ENCODE measurements at regions not wholly inside any gene's neighbourhood (a gene's known extent, or its start where the extent isn't known, plus 50 kb on each side); places are given as distances from the start of the nearest gene placed in this dataset.
A peak's percentile ranks its signal among the peaks of the same experiment; 100 is the strongest.

DNA sequence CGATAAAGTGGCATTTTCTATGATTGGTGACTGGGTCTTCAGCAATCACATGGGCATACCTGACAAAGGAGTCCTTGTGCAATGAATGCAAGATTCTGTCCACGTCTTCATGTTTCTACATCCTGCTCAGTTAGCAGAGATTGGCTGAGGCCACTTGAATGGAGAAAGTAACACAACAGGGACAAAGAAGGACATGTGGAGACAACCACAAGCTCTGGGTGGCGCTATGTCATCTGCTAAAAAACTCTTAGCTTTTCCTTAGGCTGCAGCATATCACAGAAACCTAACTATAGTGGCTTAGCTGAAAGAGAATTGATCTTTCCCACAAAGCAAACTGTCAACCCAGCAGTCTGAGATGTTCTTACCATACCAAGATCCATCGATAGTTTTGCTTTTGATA is 1109.7 kb downstream of the SOCS6 start:
- WGBS (ENCODE audit: low lambda C conversion rate, missing lambda C conversion rate), result 45% methylated on average over 4 of the region's 4 CpGs
- no peak overlapping the region for H3K4me3 ChIP-seq
- no peaks in the 10 kb centered on the region for H3K27me3 ChIP-seq
- TF ChIP-seq, protein P1, sequence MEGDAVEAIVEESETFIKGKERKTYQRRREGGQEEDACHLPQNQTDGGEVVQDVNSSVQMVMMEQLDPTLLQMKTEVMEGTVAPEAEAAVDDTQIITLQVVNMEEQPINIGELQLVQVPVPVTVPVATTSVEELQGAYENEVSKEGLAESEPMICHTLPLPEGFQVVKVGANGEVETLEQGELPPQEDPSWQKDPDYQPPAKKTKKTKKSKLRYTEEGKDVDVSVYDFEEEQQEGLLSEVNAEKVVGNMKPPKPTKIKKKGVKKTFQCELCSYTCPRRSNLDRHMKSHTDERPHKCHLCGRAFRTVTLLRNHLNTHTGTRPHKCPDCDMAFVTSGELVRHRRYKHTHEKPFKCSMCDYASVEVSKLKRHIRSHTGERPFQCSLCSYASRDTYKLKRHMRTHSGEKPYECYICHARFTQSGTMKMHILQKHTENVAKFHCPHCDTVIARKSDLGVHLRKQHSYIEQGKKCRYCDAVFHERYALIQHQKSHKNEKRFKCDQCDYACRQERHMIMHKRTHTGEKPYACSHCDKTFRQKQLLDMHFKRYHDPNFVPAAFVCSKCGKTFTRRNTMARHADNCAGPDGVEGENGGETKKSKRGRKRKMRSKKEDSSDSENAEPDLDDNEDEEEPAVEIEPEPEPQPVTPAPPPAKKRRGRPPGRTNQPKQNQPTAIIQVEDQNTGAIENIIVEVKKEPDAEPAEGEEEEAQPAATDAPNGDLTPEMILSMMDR (IDR thresholded peaks at IDR 0.05; ENCODE audit: poor library complexity), result peak; percentile 21
- TF ChIP-seq EZH2phosphoT487 (IDR thresholded peaks at IDR 0.05; ENCODE audit: low read depth, severe bottlenecking, unreplicated experiment), result no peak
- H3K4me1 ChIP-seq (ENCODE audit: insufficient read depth), result no peaks in the 10 kb centered on the region
- no peak overlapping the region for H3K27ac ChIP-seq
- no peaks in the 10 kb centered on the region for H4K20me1 ChIP-seq (ENCODE audit: insufficient read depth, poor library complexity, severe bottlenecking)
- peak; percentile 10 for DNase-seq (ENCODE audit: low spot score)
- H3K4me2 ChIP-seq, result no peak overlapping the region
- H3K36me3 ChIP-seq (replicated peaks; ENCODE audit: insufficient read depth, low read depth), result no peaks in the 10 kb centered on the region
- no peaks in the 10 kb centered on the region for H3K9me3 ChIP-seq (ENCODE audit: low read depth)
- H3K9me2 ChIP-seq (replicated peaks; ENCODE audit: insufficient read depth), result no peaks in the 10 kb centered on the region
- H3K79me2 ChIP-seq, result no peaks in the 10 kb centered on the region
- H2AFZ ChIP-seq, result no peak overlapping the region

DNA sequence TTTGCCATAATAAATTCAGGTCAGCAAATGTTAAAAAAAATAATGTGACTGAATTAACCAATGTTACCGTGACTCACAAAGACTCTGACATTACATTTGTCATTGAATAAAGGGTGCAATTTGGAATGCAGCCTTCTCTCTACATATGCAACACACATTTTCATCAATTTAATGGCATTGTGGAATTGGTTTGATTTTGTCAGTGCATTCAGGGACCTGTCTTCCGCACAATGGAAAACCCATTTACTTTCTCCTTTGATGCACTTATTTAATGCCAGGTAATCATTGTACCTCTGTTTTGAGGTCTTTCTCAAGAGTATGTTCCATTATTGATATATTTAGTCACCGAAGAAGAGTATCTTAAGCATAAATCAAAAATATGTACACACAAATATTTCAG is 1099.3 kb downstream of the SOCS6 start:
- Histone ChIP-seq H3K9me3 (ENCODE audit: low read depth) (no peaks in the 10 kb centered on the region), H3K4me1 (ENCODE audit: insufficient read depth) (no peaks in the 10 kb centered on the region), H3K9me2 (replicated peaks; ENCODE audit: insufficient read depth) (no peaks in the 10 kb centered on the region), H3K27me3 (no peaks in the 10 kb centered on the region), H3K36me3 (replicated peaks; ENCODE audit: insufficient read depth, low read depth) (no peaks in the 10 kb centered on the region), H3K4me3 (no peak overlapping the region), H4K20me1 (ENCODE audit: insufficient read depth, poor library complexity, severe bottlenecking) (no peaks in the 10 kb centered on the region), H2AFZ (no peak overlapping the region), H3K27ac (no peak overlapping the region), H3K79me2 (no peaks in the 10 kb centered on the region), H3K4me2 (no peak overlapping the region)
- 94% methylated on average over 3 of the region's 3 CpGs for WGBS (ENCODE audit: low lambda C conversion rate, missing lambda C conversion rate)
- TF ChIP-seq, protein P1 (IDR thresholded peaks at IDR 0.05; ENCODE audit: poor library complexity), result no peak
- no peak for TF ChIP-seq EZH2 (IDR thresholded peaks at IDR 0.05; ENCODE audit: borderline replicate concordance)
- TF ChIP-seq EZH2phosphoT487 (IDR thresholded peaks at IDR 0.05; ENCODE audit: low read depth, severe bottlenecking, unreplicated experiment), result no peak
- no peak for DNase-seq (ENCODE audit: low spot score)

DNA sequence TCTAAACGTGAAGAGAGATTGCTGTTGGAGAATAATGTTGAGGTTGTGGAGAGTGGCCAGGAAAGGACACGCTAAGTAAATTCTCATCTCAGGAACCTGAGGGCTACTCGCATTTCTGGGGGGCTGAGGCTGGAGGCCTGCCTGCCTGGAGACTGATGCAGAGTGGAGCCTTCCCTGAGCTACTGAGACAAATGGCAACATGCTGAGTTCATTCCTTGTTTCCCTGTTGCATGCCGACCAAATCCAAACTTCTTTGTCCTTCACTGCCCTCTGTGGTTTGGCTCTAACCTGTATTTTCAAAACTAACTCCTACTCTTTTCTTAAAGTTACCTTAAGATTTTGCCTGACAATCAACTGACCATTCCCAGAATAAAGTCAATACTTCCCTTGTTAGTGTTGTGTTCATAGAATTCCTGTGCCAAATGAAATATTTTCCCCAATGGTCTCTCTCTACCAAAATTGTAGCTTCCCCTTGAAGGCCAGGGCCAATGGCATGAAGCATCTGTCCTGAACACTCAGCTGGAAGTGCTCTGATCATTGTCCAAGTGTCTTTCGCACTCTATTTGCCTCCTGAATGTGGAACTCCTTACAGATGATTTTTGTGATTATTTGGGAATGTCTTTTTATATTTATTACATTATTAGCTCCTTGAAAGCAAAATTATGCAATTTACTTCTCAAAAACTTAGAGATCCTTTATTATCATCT is 1085.6 kb downstream of the SOCS6 start:
- Histone ChIP-seq H3K4me2 (no peak overlapping the region), H3K27me3 (no peaks in the 10 kb centered on the region), H3K36me3 (replicated peaks; ENCODE audit: insufficient read depth, low read depth) (no peaks in the 10 kb centered on the region), H3K27ac (no peak overlapping the region), H3K9me2 (replicated peaks; ENCODE audit: insufficient read depth) (no peaks in the 10 kb centered on the region), H3K4me1 (ENCODE audit: insufficient read depth) (no peaks in the 10 kb centered on the region), H3K9me3 (ENCODE audit: low read depth) (no peaks in the 10 kb centered on the region), H3K79me2 (no peaks in the 10 kb centered on the region), H3K4me3 (no peak overlapping the region), H4K20me1 (ENCODE audit: insufficient read depth, poor library complexity, severe bottlenecking) (no peaks in the 10 kb centered on the region), H2AFZ (no peak overlapping the region)
- 61% methylated on average over 5 of the region's 5 CpGs for WGBS (ENCODE audit: low lambda C conversion rate, missing lambda C conversion rate)
- TF ChIP-seq EZH2phosphoT487 (IDR thresholded peaks at IDR 0.05; ENCODE audit: low read depth, severe bottlenecking, unreplicated experiment) (no peak), EZH2 (IDR thresholded peaks at IDR 0.05; ENCODE audit: borderline replicate concordance) (no peak)
- TF ChIP-seq, protein P1 (IDR thresholded peaks at IDR 0.05; ENCODE audit: poor library complexity), result no peak
- no peak for DNase-seq (ENCODE audit: low spot score)
